Hepatocyte (in vitro differentiated cells): ENCODE measurements at regions not wholly inside any gene's neighbourhood (a gene's known extent, or its start where the extent isn't known, plus 50 kb on each side); places are given as distances from the start of the nearest gene placed in this dataset.
"Not testable (repeated sequence)": the region's sequence is repeated elsewhere in the genome, so short reads cannot be mapped to it uniquely, and the experiment has no call there.

Experiments used
- DNase-seq: peaks from one replicate; pipeline ENCODE4 v3.0.0-alpha.2; 2016; ENCODE audit warnings: low spot score
- H2AFZ ChIP-seq: fragments of 200-600 bp; sonication (generic); 2 replicates; pipeline ENCODE4 v1.6.0; 2016; ENCODE audit warnings: antibody characterized with exemption, mild to moderate bottlenecking
- H3K27ac ChIP-seq: fragments of 200-600 bp; sonication (generic); 2 replicates; pipeline ENCODE4 v1.5.1; 2016; ENCODE audit warnings: mild to moderate bottlenecking
- H3K27me3 ChIP-seq: fragments of 200-600 bp; sonication (generic); 2 replicates; pipeline ENCODE4 v1.6.1; 2016
- H3K36me3 ChIP-seq: fragments of 200-600 bp; sonication (generic); replicated peaks from 2 replicates; pipeline ENCODE4 v1.5.1; 2016; ENCODE audit warnings: low read depth; ENCODE audit not compliant: insufficient read depth
- H3K4me1 ChIP-seq: fragments of 200-600 bp; sonication (generic); 2 replicates; pipeline ENCODE4 v1.5.1; 2016; ENCODE audit warnings: mild to moderate bottlenecking, moderate library complexity; ENCODE audit not compliant: insufficient read depth
- H3K4me2 ChIP-seq: fragments of 200-600 bp; sonication (generic); 2 replicates; pipeline ENCODE4 v1.6.0; 2016
- H3K4me3 ChIP-seq: fragments of 200-600 bp; sonication (generic); 2 replicates; pipeline ENCODE4 v1.5.1; 2016; ENCODE audit warnings: mild to moderate bottlenecking
- H3K79me2 ChIP-seq: fragments of 200-600 bp; sonication (generic); 2 replicates; pipeline ENCODE4 v1.6.0; 2017; ENCODE audit warnings: mild to moderate bottlenecking
- H3K9me2 ChIP-seq: fragments of 200-600 bp; sonication (generic); replicated peaks from 2 replicates; pipeline ENCODE4 v1.6.0; 2017; ENCODE audit warnings: mild to moderate bottlenecking; ENCODE audit not compliant: insufficient read depth
- H3K9me3 ChIP-seq: fragments of 200-600 bp; sonication (generic); 2 replicates; pipeline ENCODE4 v1.5.1; 2016; ENCODE audit warnings: low read depth, mild to moderate bottlenecking
- H4K20me1 ChIP-seq: fragments of 200-600 bp; sonication (generic); 2 replicates; pipeline ENCODE4 v1.6.0; 2016; ENCODE audit warnings: mild to moderate bottlenecking; ENCODE audit not compliant: insufficient read depth, poor library complexity, severe bottlenecking
- CTCF ChIP-seq: fragments of 200-600 bp; sonication (generic); IDR thresholded peaks from 2 replicates; pipeline ENCODE4 v1.5.1; 2016; ENCODE audit warnings: antibody characterized with exemption, mild to moderate bottlenecking; ENCODE audit not compliant: poor library complexity
- EZH2 ChIP-seq: fragments of 200-600 bp; sonication (generic); IDR thresholded peaks from 2 replicates; pipeline ENCODE4 v1.6.1; 2016; ENCODE audit warnings: antibody characterized with exemption, mild to moderate bottlenecking, borderline replicate concordance
- EZH2phosphoT487 ChIP-seq: fragments of 200-600 bp; sonication (generic); IDR thresholded peaks from one replicate; pipeline ENCODE4 v1.6.1; 2018; ENCODE audit warnings: antibody characterized with exemption, mild to moderate bottlenecking, low read depth, moderate library complexity; ENCODE audit not compliant: unreplicated experiment, severe bottlenecking
- WGBS: methylation state at CpG from one replicate; pipeline ENCODE4 v1.1.6; 2016; ENCODE audit warnings: low lambda C conversion rate; ENCODE audit errors: missing lambda C conversion rate; 5-methylcytosine and 5-hydroxymethylcytosine counted together

- H3K4me1 ChIP-seq = no peaks in the 10 kb centered on the region
- no peak overlapping the region for H3K4me2 ChIP-seq
- TF ChIP-seq EZH2 (no peak), CTCF (no peak), EZH2phosphoT487 (no peak)
- H3K9me2 ChIP-seq = no peaks in the 10 kb centered on the region
- H3K36me3 ChIP-seq = no peaks in the 10 kb centered on the region
- WGBS = 59% methylated on average over 6 of the region's 6 CpGs
- DNase-seq = no peak
- H3K27me3 ChIP-seq = no peaks in the 10 kb centered on the region
- H3K9me3 ChIP-seq = no peaks in the 10 kb centered on the region
- no peak overlapping the region for H2AFZ ChIP-seq
- no peaks in the 10 kb centered on the region for H3K79me2 ChIP-seq
- H3K4me3 ChIP-seq = no peak overlapping the region
- no peaks in the 10 kb centered on the region for H4K20me1 ChIP-seq
- H3K27ac ChIP-seq = no peak overlapping the region
Observed at GRCh38 chrX:7987160-7988012, 60.2 kb upstream of the PNPLA4 start.

- not testable (repeated sequence) for H3K9me2 ChIP-seq, DNase-seq, H3K9me3 ChIP-seq, H3K27ac ChIP-seq, H3K27me3 ChIP-seq, H3K4me1 ChIP-seq, H2AFZ ChIP-seq, H3K79me2 ChIP-seq, H4K20me1 ChIP-seq, H3K4me3 ChIP-seq, H3K36me3 ChIP-seq, H3K4me2 ChIP-seq
- 79% methylated on average over 9 of the region's 9 CpGs for WGBS
Observed at GRCh38 chrX:7986738-7987137, 59.5 kb upstream of the PNPLA4 start.

GRCh38 chrX:7985568-7985967, 58.4 kb upstream of the PNPLA4 start:
- Histone ChIP-seq H3K27me3 (no peaks in the 10 kb centered on the region), H3K36me3 (no peaks in the 10 kb centered on the region), H4K20me1 (no peaks in the 10 kb centered on the region), H2AFZ (no peak overlapping the region), H3K9me2 (no peaks in the 10 kb centered on the region), H3K4me2 (no peak overlapping the region), H3K79me2 (no peaks in the 10 kb centered on the region), H3K4me3 (no peak overlapping the region), H3K27ac (no peak overlapping the region), H3K9me3 (no peaks in the 10 kb centered on the region), H3K4me1 (no peaks in the 10 kb centered on the region)
- TF ChIP-seq EZH2phosphoT487 (no peak), CTCF (no peak), EZH2 (no peak)
- DNase-seq = no peak

GRCh38 chrX:7983581-7983980, 56.4 kb upstream of the PNPLA4 start:
- no peak overlapping the region for H3K27ac ChIP-seq
- no peaks in the 10 kb centered on the region for H3K27me3 ChIP-seq
- 39% methylated on average over 1 of the region's 1 CpG for WGBS
- H3K9me3 ChIP-seq = no peaks in the 10 kb centered on the region
- H2AFZ ChIP-seq = no peak overlapping the region
- H3K4me3 ChIP-seq = no peak overlapping the region
- DNase-seq = no peak
- TF ChIP-seq EZH2phosphoT487 (no peak), CTCF (no peak), EZH2 (no peak)
- H3K4me1 ChIP-seq = no peaks in the 10 kb centered on the region
- H3K79me2 ChIP-seq = no peaks in the 10 kb centered on the region
- no peak overlapping the region for H3K4me2 ChIP-seq
- no peaks in the 10 kb centered on the region for H3K36me3 ChIP-seq
- H4K20me1 ChIP-seq = no peaks in the 10 kb centered on the region
- no peaks in the 10 kb centered on the region for H3K9me2 ChIP-seq
